ENCODE measurements at regions not wholly inside any gene's neighbourhood (a gene's known extent, or its start where the extent isn't known, plus 50 kb on each side); places are given as distances from the start of the nearest gene placed in this dataset.
"Not testable (repeated sequence)": the region's sequence is repeated elsewhere in the genome, so short reads cannot be mapped to it uniquely, and the experiment has no call there.

DNA sequence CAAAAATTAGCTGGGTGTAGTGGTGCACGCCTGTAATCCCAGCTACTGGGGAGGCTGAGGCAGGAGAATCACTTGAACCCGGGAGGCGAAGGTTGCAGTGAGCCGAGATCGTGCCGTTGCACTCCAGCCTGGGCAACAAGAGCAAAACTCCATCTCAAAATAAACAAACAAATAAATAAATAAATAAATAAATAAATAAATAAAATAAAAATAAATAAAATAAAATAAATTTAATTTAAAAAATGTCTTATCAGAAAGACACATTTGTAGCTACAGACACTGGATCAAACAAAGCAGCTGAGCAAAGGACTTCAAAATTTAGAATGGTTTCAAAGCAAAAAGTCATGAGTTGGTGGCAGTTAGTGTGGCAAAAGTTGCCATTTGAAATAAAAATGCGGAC, 158.2 kb upstream of the EPB41L3 start:
- TF ChIP-seq, protein P1, sequence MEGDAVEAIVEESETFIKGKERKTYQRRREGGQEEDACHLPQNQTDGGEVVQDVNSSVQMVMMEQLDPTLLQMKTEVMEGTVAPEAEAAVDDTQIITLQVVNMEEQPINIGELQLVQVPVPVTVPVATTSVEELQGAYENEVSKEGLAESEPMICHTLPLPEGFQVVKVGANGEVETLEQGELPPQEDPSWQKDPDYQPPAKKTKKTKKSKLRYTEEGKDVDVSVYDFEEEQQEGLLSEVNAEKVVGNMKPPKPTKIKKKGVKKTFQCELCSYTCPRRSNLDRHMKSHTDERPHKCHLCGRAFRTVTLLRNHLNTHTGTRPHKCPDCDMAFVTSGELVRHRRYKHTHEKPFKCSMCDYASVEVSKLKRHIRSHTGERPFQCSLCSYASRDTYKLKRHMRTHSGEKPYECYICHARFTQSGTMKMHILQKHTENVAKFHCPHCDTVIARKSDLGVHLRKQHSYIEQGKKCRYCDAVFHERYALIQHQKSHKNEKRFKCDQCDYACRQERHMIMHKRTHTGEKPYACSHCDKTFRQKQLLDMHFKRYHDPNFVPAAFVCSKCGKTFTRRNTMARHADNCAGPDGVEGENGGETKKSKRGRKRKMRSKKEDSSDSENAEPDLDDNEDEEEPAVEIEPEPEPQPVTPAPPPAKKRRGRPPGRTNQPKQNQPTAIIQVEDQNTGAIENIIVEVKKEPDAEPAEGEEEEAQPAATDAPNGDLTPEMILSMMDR (IDR thresholded peaks at IDR 0.05), result not testable (repeated sequence)
- not testable (repeated sequence) for TF ChIP-seq POLR2AphosphoS5, POLR2A, EP300 (IDR thresholded peaks at IDR 0.05)
